Muscle of arm (tissue), 1 donor: ENCODE measurements at regions not wholly inside any gene's neighbourhood (a gene's known extent, or its start where the extent isn't known, plus 50 kb on each side); places are given as distances from the start of the nearest gene placed in this dataset.
"Not testable (repeated sequence)": the region's sequence is repeated elsewhere in the genome, so short reads cannot be mapped to it uniquely, and the experiment has no call there.

Experiments used
- DNase-seq: peaks from one replicate; pipeline ENCODE4 v3.0.0-alpha.2; 2013

GRCh38 chr4:75189711-75190335, 256.9 kb downstream of the PARM1 start:
- DNase-seq, result no peak

GRCh38 chr4:75180790-75181776, 248.2 kb downstream of the PARM1 start:
- DNase-seq, result no peak

GRCh38 chr4:75180217-75180616, 247.3 kb downstream of the PARM1 start:
- DNase-seq, result no peak

GRCh38 chr4:75179510-75179909, 246.6 kb downstream of the PARM1 start:
- no peak for DNase-seq

GRCh38 chr4:75172551-75172950, 239.6 kb downstream of the PARM1 start:
- DNase-seq, result no peak

- DNase-seq, result peak; percentile 34
Measured at GRCh38 chr4:75169427-75169826, 236.5 kb downstream of the PARM1 start.

- DNase-seq, result no peak
Measured at GRCh38 chr4:75169020-75169419, 236.1 kb downstream of the PARM1 start.

- DNase-seq, result no peak
Measured at GRCh38 chr4:75168548-75168947, 235.6 kb downstream of the PARM1 start.

- DNase-seq, result not testable (repeated sequence)
Measured at GRCh38 chr4:75165100-75165499, 232.2 kb downstream of the PARM1 start.

GRCh38 chr4:75158451-75158850, 225.5 kb downstream of the PARM1 start:
- no peak for DNase-seq

GRCh38 chr4:75154994-75155393, 222.1 kb downstream of the PARM1 start:
- DNase-seq, result no peak

- DNase-seq, result no peak
Measured at GRCh38 chr4:75146223-75146622, 213.3 kb downstream of the PARM1 start.

- no peak for DNase-seq
Measured at GRCh38 chr4:75144475-75144874, 211.6 kb downstream of the PARM1 start.

- no peak for DNase-seq
Measured at GRCh38 chr4:75142850-75143249, 209.9 kb downstream of the PARM1 start.

- no peak for DNase-seq
Measured at GRCh38 chr4:75142382-75142781, 209.5 kb downstream of the PARM1 start.

- DNase-seq, result no peak
Measured at GRCh38 chr4:75141162-75141561, 208.2 kb downstream of the PARM1 start.

- no peak for DNase-seq
Measured at GRCh38 chr4:75137302-75137701, 204.4 kb downstream of the PARM1 start.

- DNase-seq, result no peak
Measured at GRCh38 chr4:75135068-75135825, 202.3 kb downstream of the PARM1 start.

- DNase-seq, result not testable (repeated sequence)
Measured at GRCh38 chr4:75126870-75127269, 194.0 kb downstream of the PARM1 start.

- no peak for DNase-seq
Measured at GRCh38 chr4:75126058-75126457, 193.1 kb downstream of the PARM1 start.

GRCh38 chr4:75122424-75123014, 189.6 kb downstream of the PARM1 start:
- no peak for DNase-seq

GRCh38 chr4:75118739-75119138, 185.8 kb downstream of the PARM1 start:
- no peak for DNase-seq
